GM18858 (cell line): ENCODE measurements at regions not wholly inside any gene's neighbourhood (a gene's known extent, or its start where the extent isn't known, plus 50 kb on each side); places are given as distances from the start of the nearest gene placed in this dataset.
A peak's percentile ranks its signal among the peaks of the same experiment; 100 is the strongest.
"Not testable (repeated sequence)": the region's sequence is repeated elsewhere in the genome, so short reads cannot be mapped to it uniquely, and the experiment has no call there.

Experiments
- ATAC-seq: cut with Tn5 transposase; IDR thresholded peaks from one replicate; pipeline ENCODE4 v1.9.1; 2021; ENCODE audit not compliant: unreplicated experiment

DNA sequence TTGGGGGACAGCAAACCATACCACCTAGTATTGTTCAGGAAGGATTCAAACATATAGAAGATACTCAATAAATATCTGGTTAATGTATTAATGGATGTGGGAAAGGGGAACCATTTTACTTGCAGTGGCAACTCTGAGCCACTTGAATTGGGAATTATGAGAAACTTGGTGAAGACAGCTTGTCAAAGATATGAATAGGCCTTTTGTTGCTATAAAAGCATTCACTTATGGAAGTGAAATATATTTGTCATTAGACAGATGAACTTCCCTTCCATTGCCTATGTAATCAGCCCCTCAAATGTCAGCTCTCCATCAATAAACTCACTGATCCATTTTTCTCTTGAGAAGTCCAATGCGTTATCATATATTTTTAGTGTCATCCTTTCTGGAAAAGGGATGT, 56.1 kb downstream of the GPR85 start:
- ATAC-seq: no peak

DNA sequence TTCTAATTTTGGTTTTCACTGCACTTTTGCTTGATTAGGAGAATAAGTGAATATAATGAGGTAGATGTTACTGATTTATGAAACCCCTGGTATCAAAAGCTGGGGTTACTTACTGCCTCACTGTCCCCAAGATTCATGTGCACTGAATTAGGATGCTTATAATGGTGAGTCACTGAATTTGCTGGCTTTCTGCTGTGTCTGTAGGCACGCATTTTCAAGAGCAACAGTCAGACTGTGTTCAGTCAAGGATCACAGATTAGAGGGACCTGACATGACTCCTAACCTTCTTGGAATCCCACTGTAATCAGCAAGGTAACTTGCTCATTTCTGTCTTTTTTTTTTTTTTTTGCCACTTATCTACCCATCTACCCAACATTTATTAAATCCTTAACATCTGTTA, 59.7 kb downstream of the GPR85 start:
- ATAC-seq: no peak

GRCh38 chr7:113017144-113017857, 69.3 kb downstream of the GPR85 start:
- not testable (repeated sequence) for ATAC-seq

DNA sequence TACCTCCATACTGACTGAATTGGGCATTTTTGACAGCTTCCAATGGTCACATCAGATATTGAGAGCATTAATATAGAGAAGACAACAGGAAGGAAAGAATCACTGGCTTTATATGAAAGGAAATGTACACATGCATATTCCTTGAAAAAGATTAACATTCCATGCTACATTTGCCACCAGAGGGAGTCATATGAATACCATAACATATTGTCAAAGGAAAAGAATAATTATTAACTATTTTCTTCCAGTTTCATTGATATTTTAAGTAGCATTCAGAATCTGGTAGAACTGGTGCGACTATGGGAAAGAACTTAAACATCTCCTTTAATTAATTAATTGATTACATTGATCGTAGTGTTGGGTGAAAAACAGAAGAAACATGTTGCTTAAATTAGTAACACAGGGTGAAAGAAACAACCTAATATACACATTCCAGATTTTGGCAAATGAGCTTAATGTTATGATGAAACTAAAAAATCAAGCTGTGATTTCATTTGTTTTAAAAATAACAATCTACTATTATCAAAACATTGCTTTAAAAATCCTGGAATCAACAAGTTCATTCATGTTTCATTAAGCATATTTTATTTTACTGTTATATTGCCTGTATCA, 71.5 kb downstream of the GPR85 start:
- no peak for ATAC-seq

- ATAC-seq: no peak
These were observed 72.7 kb downstream of the GPR85 start for GRCh38 chr7:113013761-113014449.

DNA sequence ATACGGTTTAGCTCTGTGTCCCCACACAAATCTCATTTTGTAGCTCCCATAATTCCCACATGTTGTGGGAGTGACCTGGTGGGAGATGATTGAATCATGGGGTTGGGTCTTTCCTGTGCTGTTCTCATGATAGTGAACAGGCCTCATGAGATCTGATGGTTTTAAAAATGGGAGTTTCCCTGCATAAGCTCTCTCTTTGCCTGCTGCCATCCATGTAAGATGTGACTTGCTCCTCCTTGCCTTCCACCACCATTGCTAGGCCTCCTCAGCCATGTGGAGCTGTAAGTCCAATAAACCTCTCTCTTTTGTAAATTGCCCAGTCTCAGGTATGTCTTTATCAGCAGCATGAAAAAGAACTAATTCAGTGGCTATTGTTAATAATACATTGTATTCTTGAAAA, 73.8 kb downstream of the GPR85 start:
- ATAC-seq: not testable (repeated sequence)

GRCh38 chr7:113010377-113010776, 76.2 kb downstream of the GPR85 start:
- no peak for ATAC-seq

DNA sequence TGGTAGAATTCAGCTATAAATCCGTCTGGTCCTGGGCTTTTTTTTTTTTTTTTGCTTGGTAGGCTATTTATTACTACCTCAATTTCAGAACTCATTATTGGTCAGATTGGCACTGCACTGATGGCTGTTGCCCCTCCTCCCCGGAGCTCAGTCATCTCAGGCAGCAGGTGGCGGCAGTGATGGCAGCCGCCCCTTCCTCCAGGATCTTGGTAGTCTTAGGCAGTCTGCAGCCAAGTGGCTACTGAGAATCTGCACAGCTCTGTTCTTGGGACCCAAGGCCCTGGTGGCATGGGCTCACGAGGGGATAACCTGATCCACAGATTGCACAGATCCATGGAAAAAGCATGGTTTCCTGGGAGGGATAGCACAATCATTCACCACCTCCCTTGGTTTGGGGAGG, 77.9 kb downstream of the GPR85 start:
- ATAC-seq: no peak

- no peak for ATAC-seq
These were observed 81.7 kb downstream of the GPR85 start for GRCh38 chr7:113004726-113005454.

- peak; percentile 59 for ATAC-seq
These were observed 86.2 kb downstream of the GPR85 start for GRCh38 chr7:113000316-113001020.

DNA sequence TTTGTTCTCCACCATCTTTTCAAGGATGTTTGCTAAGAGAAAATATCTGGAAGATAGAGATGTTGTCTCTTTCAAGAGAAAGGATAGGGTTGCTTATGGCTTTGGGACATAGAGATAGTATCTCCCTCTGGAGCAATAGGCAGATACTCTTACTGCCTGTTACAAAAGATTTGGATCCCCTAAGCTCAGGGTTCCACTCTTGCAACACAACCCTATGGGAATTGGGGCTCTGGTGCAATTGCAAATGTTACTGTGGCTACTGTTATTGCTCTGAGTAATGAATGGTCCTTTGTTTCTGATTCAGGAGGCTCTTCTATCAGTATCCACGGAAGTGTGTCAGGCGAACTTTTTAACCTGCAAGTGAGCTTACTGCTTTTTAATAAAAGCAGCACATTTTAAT, 88.8 kb downstream of the GPR85 start:
- no peak for ATAC-seq

GRCh38 chr7:112996331-112996871, 90.2 kb downstream of the GPR85 start:
- ATAC-seq: no peak

DNA sequence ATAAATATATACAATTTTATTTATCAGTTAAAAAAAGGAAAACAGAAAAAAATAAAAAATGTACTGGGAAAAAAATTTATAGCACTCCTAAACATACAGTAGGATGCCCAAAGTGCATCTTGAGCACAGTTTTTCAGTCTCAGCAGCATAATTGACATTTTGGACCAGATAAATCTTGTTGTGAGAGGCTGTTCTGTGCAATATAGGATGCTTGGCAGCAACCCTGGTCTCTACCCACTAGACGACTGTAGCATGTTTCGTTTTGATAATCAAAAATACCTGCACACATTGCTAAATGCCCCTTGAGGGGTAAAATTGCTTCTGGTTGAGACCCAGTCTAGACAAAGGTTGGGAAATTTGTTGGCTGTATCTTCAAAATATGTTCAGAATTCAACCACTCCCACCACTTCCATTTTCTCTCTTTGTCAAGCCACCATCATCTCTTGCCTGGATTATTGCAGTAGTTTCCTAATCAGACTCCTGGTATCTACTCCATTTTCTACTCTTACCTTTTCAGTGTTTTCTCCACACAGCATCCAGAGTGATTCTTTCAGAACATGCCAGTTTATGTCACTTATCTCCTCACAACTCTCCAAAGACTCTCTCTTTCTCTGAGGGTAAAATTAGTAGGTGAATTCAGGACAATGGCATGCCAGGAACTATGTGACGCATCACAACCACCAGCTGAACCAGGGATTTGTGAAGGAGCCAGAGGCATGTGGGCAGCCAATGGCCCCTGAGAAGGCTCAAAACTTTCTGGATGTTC, 91.4 kb downstream of the GPR85 start:
- ATAC-seq: no peak

GRCh38 chr7:112994656-112995055, 92.0 kb downstream of the GPR85 start:
- no peak for ATAC-seq

DNA sequence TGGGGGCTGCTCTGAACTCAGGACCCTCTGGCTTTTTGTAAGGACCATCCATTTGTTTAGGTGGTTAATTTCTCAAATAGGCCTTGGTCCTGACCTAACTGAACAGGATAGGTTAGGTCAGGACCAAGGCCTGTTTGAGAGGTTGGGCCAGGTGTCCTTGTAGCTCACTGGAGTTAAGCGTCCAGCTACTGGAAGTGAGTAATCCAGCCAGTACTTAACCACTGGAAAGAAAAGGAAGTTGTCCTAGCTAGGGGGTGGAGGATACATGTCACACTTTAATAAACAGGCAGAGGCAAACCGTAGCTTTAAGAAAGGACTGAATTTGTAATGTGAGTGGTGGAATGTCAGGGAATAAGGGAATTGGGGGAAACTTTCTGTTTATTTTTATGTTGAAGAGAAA, 96.0 kb downstream of the GPR85 start:
- ATAC-seq: no peak

- no peak for ATAC-seq
These were observed 97.1 kb downstream of the GPR85 start for GRCh38 chr7:112989531-112989930.

- no peak for ATAC-seq
These were observed 99.5 kb downstream of the GPR85 start for GRCh38 chr7:112987171-112987570.

DNA sequence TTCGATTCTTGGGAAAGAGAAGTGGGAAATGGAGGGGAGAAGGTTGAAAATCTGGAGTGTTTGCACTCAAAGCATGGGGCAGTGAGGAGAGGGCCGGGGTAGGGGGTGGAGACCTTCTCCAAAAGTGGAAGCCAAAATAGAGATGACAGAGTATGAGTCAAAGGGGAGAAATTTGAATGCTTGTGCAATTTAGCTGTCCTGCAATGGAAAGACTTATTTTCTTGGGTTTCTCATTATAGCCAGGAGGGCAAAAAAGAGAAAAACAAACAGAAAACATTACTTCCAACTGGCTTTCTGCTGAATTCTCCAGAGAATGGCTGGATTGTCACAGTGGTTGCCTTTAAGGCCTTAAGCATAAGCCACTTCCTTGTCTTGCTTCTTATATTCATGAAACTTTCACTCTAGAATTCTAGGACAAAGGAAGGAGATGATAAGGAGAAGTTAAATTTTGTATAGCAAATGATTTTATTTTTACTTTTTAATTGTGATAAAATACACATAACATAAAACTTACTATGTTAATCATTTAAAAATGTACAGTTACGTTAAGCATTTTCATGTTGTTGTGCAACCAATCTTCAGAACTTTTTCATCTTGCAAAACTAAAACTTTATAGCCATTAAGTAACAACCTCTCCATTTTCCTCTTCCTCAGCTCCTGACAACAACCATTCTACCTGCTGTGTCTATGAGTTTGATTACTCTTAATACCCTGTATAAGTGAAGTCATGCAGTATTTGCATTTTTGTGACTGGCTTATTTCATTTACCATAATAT, 100.2 kb downstream of the GPR85 start:
- ATAC-seq: no peak

DNA sequence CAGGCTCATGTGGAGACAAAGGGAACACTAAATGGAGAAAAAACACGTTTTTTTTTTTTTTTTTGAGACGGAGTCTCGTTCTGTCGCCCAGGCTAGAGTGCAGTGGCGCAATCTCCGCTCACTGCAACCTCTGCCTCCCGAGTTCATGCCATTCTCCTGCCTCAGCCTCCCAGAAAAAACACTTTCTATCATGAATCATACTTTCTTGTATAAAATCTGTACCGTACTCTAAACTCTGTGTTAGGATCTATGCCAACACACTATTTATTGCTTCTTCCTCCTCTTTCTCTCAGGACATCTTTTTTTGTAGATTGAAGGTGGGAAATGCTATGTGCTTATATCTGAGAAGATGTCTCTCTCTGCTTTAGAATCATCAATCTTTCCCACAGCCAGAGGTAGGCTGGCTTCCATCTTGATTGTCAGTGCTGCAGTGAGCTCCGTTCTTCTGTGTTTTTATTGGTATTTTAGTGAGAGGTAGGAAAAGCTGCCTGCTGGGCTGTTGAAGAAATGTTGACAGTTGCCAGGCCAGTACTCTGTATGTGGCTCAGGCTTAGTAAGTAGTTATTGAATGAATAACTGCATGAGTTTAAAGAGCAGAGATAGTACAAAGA, 101.1 kb downstream of the GPR85 start:
- ATAC-seq: no peak
